Liver (tissue), 8 donors: ENCODE measurements at regions not wholly inside any gene's neighbourhood (a gene's known extent, or its start where the extent isn't known, plus 50 kb on each side); places are given as distances from the start of the nearest gene placed in this dataset.

Experiments
- DNase-seq: peaks from one replicate; pipeline ENCODE4 v3.0.0-alpha.2; 2017; ENCODE audit warnings: low spot score
- H3K27ac ChIP-seq, 2 donors: one replicate each; pipeline ENCODE4 v1.7.0; 2013; ENCODE audit warnings: inconsistent platforms in 2 of 2, low read length in 2 of 2, control low read depth in 1 of 2, low read depth in 1 of 2, mild to moderate bottlenecking in 1 of 2
- H3K27me3 ChIP-seq, 4 donors: one replicate each; pipeline versions ENCODE4 v1.6.1 to v1.7.0; 2013; ENCODE audit warnings: low read length in 3 of 4, inconsistent platforms in 1 of 4, mild to moderate bottlenecking in 1 of 4, moderate library complexity in 1 of 4; ENCODE audit not compliant: control insufficient read depth in 4 of 4, insufficient read depth in 4 of 4
- H3K36me3 ChIP-seq, 4 donors: one replicate each; pipeline versions ENCODE4 v1.6.1 to v1.7.0; 2013; ENCODE audit warnings: low read length in 3 of 4, mild to moderate bottlenecking in 3 of 4, low read depth in 1 of 4, moderate library complexity in 1 of 4; ENCODE audit not compliant: control insufficient read depth in 4 of 4, insufficient read depth in 3 of 4
- H3K4me1 ChIP-seq, 4 donors: one replicate each; pipeline versions ENCODE4 v1.6.1 to v1.7.0; 2013; ENCODE audit warnings: low read length in 3 of 4, mild to moderate bottlenecking in 3 of 4, moderate library complexity in 1 of 4; ENCODE audit not compliant: control insufficient read depth in 4 of 4, insufficient read depth in 4 of 4
- H3K4me3 ChIP-seq, 3 donors: one replicate each; pipeline versions ENCODE4 v1.6.1 to v1.7.0; 2013; ENCODE audit warnings: low read length in 3 of 3, control low read depth in 1 of 3, low read depth in 1 of 3, mild to moderate bottlenecking in 1 of 3
- H3K9ac ChIP-seq, 2 donors: one replicate each; pipeline ENCODE4 v1.7.0; 2013; ENCODE audit warnings: low read length in 2 of 2, mild to moderate bottlenecking in 2 of 2, moderate library complexity in 2 of 2, control low read depth in 1 of 2, low read depth in 1 of 2
- H3K9me3 ChIP-seq, 4 donors: one replicate each; pipeline versions ENCODE4 v1.6.1 to v1.7.0; 2013; ENCODE audit warnings: low read length in 3 of 4; ENCODE audit not compliant: control insufficient read depth in 4 of 4
- EGR1 ChIP-seq, 2 donors: IDR thresholded peaks; 2 replicates each; pipeline ENCODE4 v1.6.1; 2016 to 2018; ENCODE audit warnings: antibody characterized with exemption in 2 of 2, low read depth in 2 of 2
- FOXA1 ChIP-seq: IDR thresholded peaks from 2 replicates; pipeline ENCODE4 v1.6.1; 2016; ENCODE audit warnings: antibody characterized with exemption
- FOXA2 ChIP-seq: IDR thresholded peaks from 2 replicates; pipeline ENCODE4 v1.6.1; 2016; ENCODE audit warnings: antibody characterized with exemption
- GABPA ChIP-seq, 2 donors: IDR thresholded peaks in 1 of 2; conservative IDR thresholded peaks in 1 of 2; 2 replicates each; pipeline ENCODE4 v1.6.1; 2016; ENCODE audit warnings: antibody characterized with exemption in 2 of 2, mild to moderate bottlenecking in 1 of 2, moderate library complexity in 1 of 2
- HNF4A ChIP-seq, 2 donors: conservative IDR thresholded peaks; 2 replicates each; pipeline ENCODE4 v1.6.1; 2016; ENCODE audit warnings: antibody characterized with exemption in 2 of 2, mild to moderate bottlenecking in 2 of 2
- JUND ChIP-seq, 2 donors: IDR thresholded peaks; 2 replicates each; pipeline ENCODE4 v1.6.1; 2016; ENCODE audit warnings: antibody characterized with exemption in 2 of 2
- NR2F2 ChIP-seq: IDR thresholded peaks from 2 replicates; pipeline ENCODE4 v1.6.1; 2016; ENCODE audit warnings: antibody characterized with exemption
- RAD21 ChIP-seq, 2 donors: IDR thresholded peaks; 2 replicates each; pipeline ENCODE4 v1.6.1; 2016; ENCODE audit warnings: antibody characterized with exemption in 2 of 2, mild to moderate bottlenecking in 2 of 2
- RXRA ChIP-seq, 2 donors: IDR thresholded peaks; 2 replicates each; pipeline ENCODE4 v1.6.1; 2017 to 2018; ENCODE audit warnings: antibody characterized with exemption in 2 of 2, mild to moderate bottlenecking in 1 of 2
- SP1 ChIP-seq: IDR thresholded peaks from 2 replicates; pipeline ENCODE4 v1.6.1; 2018; ENCODE audit warnings: antibody characterized with exemption, mild to moderate bottlenecking
- TAF1 ChIP-seq: conservative IDR thresholded peaks from 2 replicates; pipeline ENCODE4 v1.6.1; 2016; ENCODE audit warnings: antibody characterized with exemption, mild to moderate bottlenecking
- YY1 ChIP-seq: IDR thresholded peaks from 2 replicates; pipeline ENCODE4 v1.6.1; 2016; ENCODE audit warnings: antibody characterized with exemption, mild to moderate bottlenecking
- WGBS: extraction: QIAGEN DNeasy Blood & Tissue Kit; methylation state at CpG from one replicate; pipeline ENCODE4 v1.1.7; 2013; 5-methylcytosine and 5-hydroxymethylcytosine counted together
- TF ChIP-seq, protein P1 (sequence below): fragments of 150-350 bp; IDR thresholded peaks from 2 replicates; pipeline ENCODE4 v1.5.1; 2017; ENCODE audit warnings: improper control_type of control experiment, low read depth, low read length; ENCODE audit not compliant: missing input control
- TF ChIP-seq, protein P2 (sequence below): IDR thresholded peaks from 2 replicates; pipeline ENCODE4 v1.6.1; 2016; ENCODE audit warnings: antibody characterized with exemption, mild to moderate bottlenecking
- TF ChIP-seq, protein P3 (sequence below): IDR thresholded peaks from 2 replicates; pipeline ENCODE4 v1.6.1; 2016; ENCODE audit warnings: antibody characterized with exemption
- donor health status: healthy.
- donor health status: healthy.
- donor health status: healthy.
- donor health status: healthy.
- donor health status: healthy.

- Histone ChIP-seq H3K9me3 (no peaks in the 10 kb centered on the region), H3K4me3 (no peak overlapping the region), H3K36me3 (no peaks in the 10 kb centered on the region), H3K4me1 (no peaks in the 10 kb centered on the region), H3K27me3 (peaks cover 0 to 8% (median 0%) of the 10 kb centered on the region in 4 donors), H3K9ac (no peak overlapping the region), H3K27ac (no peak overlapping the region)
- DNase-seq, result no peak
- WGBS, result 85% methylated on average over 3 of the region's 3 CpGs
- TF ChIP-seq, protein P1, sequence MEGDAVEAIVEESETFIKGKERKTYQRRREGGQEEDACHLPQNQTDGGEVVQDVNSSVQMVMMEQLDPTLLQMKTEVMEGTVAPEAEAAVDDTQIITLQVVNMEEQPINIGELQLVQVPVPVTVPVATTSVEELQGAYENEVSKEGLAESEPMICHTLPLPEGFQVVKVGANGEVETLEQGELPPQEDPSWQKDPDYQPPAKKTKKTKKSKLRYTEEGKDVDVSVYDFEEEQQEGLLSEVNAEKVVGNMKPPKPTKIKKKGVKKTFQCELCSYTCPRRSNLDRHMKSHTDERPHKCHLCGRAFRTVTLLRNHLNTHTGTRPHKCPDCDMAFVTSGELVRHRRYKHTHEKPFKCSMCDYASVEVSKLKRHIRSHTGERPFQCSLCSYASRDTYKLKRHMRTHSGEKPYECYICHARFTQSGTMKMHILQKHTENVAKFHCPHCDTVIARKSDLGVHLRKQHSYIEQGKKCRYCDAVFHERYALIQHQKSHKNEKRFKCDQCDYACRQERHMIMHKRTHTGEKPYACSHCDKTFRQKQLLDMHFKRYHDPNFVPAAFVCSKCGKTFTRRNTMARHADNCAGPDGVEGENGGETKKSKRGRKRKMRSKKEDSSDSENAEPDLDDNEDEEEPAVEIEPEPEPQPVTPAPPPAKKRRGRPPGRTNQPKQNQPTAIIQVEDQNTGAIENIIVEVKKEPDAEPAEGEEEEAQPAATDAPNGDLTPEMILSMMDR, result no peak
Measured at GRCh38 chr14:29078810-29079522, 312.4 kb downstream of the FOXG1 start.

- H3K4me1 ChIP-seq, result no peaks in the 10 kb centered on the region
- no peak overlapping the region for H3K27ac ChIP-seq
- TF ChIP-seq, protein P1, result peak; percentile 4
- TF ChIP-seq TAF1 (no peak), FOXA2 (no peak), RAD21 (IDR thresholded peaks at IDR 0.05) (peak in 1 of 2 donors; percentile 20), NR2F2 (no peak)
- no peak overlapping the region for H3K4me3 ChIP-seq
- H3K9me3 ChIP-seq, result no peaks in the 10 kb centered on the region
- 13% methylated on average over 3 of the region's 3 CpGs for WGBS
- H3K9ac ChIP-seq, result no peak overlapping the region
- DNase-seq, result no peak
- H3K36me3 ChIP-seq, result no peaks in the 10 kb centered on the region
- H3K27me3 ChIP-seq, result peaks cover 0 to 2% (median 0%) of the 10 kb centered on the region in 4 donors
Measured at GRCh38 chr14:29085546-29085945, 319.0 kb downstream of the FOXG1 start.

DNA sequence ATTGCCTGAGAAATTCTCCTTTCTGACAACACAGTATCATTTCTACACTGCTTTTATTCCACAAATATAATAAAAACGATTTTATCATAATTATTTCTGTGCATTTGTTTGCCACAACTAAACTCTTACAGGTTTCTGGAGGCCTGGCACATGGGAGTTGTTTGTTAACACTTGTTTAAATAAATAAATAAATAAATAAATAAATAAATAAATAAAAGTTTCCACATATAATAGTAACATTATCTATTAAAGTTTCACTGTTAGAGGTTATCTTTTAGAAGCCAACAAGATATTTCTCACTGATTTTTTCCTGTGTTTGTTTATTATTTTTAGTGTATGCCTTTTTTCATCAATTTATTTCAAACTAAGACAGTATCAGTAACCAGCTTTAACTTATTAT, 323.3 kb downstream of the FOXG1 start:
- no peak overlapping the region for H3K27ac ChIP-seq
- no peaks in the 10 kb centered on the region for H3K36me3 ChIP-seq
- H3K27me3 ChIP-seq, result no peaks in the 10 kb centered on the region
- no peak overlapping the region for H3K9ac ChIP-seq
- no peaks in the 10 kb centered on the region for H3K4me1 ChIP-seq
- no peak for DNase-seq
- no peaks in the 10 kb centered on the region for H3K9me3 ChIP-seq
- no peak overlapping the region for H3K4me3 ChIP-seq
- 11% methylated on average over 1 of the region's 1 CpG for WGBS
- no peak for TF ChIP-seq RXRA (IDR thresholded peaks at IDR 0.05)
- no peak for TF ChIP-seq TAF1
- no peak for TF ChIP-seq NR2F2
- no peak for TF ChIP-seq EGR1 (IDR thresholded peaks at IDR 0.05; ENCODE audit: low read depth in 2 of 2)
- no peak for TF ChIP-seq GABPA (IDR thresholded peaks at IDR 0.05 in 1 of 2, conservative IDR thresholded peaks at IDR 0.05 in 1 of 2)
- TF ChIP-seq HNF4A (conservative IDR thresholded peaks at IDR 0.05), result no peak
- no peak for TF ChIP-seq RAD21 (IDR thresholded peaks at IDR 0.05)
- TF ChIP-seq, protein P2, sequence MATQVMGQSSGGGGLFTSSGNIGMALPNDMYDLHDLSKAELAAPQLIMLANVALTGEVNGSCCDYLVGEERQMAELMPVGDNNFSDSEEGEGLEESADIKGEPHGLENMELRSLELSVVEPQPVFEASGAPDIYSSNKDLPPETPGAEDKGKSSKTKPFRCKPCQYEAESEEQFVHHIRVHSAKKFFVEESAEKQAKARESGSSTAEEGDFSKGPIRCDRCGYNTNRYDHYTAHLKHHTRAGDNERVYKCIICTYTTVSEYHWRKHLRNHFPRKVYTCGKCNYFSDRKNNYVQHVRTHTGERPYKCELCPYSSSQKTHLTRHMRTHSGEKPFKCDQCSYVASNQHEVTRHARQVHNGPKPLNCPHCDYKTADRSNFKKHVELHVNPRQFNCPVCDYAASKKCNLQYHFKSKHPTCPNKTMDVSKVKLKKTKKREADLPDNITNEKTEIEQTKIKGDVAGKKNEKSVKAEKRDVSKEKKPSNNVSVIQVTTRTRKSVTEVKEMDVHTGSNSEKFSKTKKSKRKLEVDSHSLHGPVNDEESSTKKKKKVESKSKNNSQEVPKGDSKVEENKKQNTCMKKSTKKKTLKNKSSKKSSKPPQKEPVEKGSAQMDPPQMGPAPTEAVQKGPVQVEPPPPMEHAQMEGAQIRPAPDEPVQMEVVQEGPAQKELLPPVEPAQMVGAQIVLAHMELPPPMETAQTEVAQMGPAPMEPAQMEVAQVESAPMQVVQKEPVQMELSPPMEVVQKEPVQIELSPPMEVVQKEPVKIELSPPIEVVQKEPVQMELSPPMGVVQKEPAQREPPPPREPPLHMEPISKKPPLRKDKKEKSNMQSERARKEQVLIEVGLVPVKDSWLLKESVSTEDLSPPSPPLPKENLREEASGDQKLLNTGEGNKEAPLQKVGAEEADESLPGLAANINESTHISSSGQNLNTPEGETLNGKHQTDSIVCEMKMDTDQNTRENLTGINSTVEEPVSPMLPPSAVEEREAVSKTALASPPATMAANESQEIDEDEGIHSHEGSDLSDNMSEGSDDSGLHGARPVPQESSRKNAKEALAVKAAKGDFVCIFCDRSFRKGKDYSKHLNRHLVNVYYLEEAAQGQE, result no peak
- TF ChIP-seq FOXA2, result no peak
- no peak for TF ChIP-seq FOXA1
- TF ChIP-seq, protein P3, sequence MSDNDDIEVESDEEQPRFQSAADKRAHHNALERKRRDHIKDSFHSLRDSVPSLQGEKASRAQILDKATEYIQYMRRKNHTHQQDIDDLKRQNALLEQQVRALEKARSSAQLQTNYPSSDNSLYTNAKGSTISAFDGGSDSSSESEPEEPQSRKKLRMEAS, result no peak
- TF ChIP-seq, protein P1, result no peak
- TF ChIP-seq SP1, result no peak
- no peak for TF ChIP-seq YY1
- no peak for TF ChIP-seq JUND (IDR thresholded peaks at IDR 0.05)
